Spinal cord (tissue), 9 donors: ENCODE measurements at regions not wholly inside any gene's neighbourhood (a gene's known extent, or its start where the extent isn't known, plus 50 kb on each side); places are given as distances from the start of the nearest gene placed in this dataset.

Source experiments
- DNase-seq, 6 donors: peaks; one replicate each; pipeline versions ENCODE4 v3.0.0 to v3.0.0-alpha.2; 2013 to 2015; ENCODE audit warnings: low spot score in 6 of 6, low read depth in 4 of 6
- H3K27ac ChIP-seq: one replicate; pipeline ENCODE4 v1.5.1; 2013; ENCODE audit warnings: low read depth, low read length, control low read depth
- H3K27me3 ChIP-seq: one replicate; pipeline ENCODE4 v1.6.1; 2013; ENCODE audit warnings: low read length; ENCODE audit not compliant: control insufficient read depth, insufficient read depth
- H3K36me3 ChIP-seq: one replicate; pipeline ENCODE4 v1.6.1; 2013; ENCODE audit warnings: low read length; ENCODE audit not compliant: control insufficient read depth, insufficient read depth
- H3K4me1 ChIP-seq: one replicate; pipeline ENCODE4 v1.6.1; 2013; ENCODE audit warnings: low read length; ENCODE audit not compliant: control insufficient read depth, insufficient read depth
- H3K4me3 ChIP-seq: one replicate; pipeline ENCODE4 v1.5.1; 2013; ENCODE audit warnings: low read depth, low read length, control low read depth
- H3K9me3 ChIP-seq: one replicate; pipeline ENCODE4 v1.6.1; 2013; ENCODE audit warnings: low read length; ENCODE audit not compliant: control insufficient read depth, insufficient read depth
- WGBS: methylation state at CpG from one replicate; pipeline ENCODE4 v1.1.5; 2013; ENCODE audit warnings: missing lambda C conversion rate; ENCODE audit not compliant: insufficient coverage; 5-methylcytosine and 5-hydroxymethylcytosine counted together
- donor health status: healthy.

GRCh38 chr9:7536310-7536939 is 263.2 kb downstream of the DMAC1 start:
- Histone ChIP-seq H3K4me3 (no peak overlapping the region), H3K36me3 (no peaks in the 10 kb centered on the region), H3K27ac (no peak overlapping the region), H3K27me3 (no peaks in the 10 kb centered on the region), H3K9me3 (no peaks in the 10 kb centered on the region), H3K4me1 (peaks cover under 1% of the 10 kb centered on the region)
- WGBS, result no CpG with 5 or more reads among the region's 4 CpGs
- no peak for DNase-seq

GRCh38 chr9:7534211-7534935 is 265.2 kb downstream of the DMAC1 start:
- Histone ChIP-seq H3K4me1 (no peaks in the 10 kb centered on the region), H3K27ac (no peak overlapping the region), H3K4me3 (no peak overlapping the region), H3K36me3 (no peaks in the 10 kb centered on the region), H3K9me3 (no peaks in the 10 kb centered on the region), H3K27me3 (no peaks in the 10 kb centered on the region)
- DNase-seq, result no peak
- WGBS, result 95% methylated on average over 5 of the region's 5 CpGs

- no peak for DNase-seq
- Histone ChIP-seq H3K4me1 (no peaks in the 10 kb centered on the region), H3K27me3 (no peaks in the 10 kb centered on the region), H3K36me3 (no peaks in the 10 kb centered on the region), H3K27ac (no peak overlapping the region), H3K9me3 (no peaks in the 10 kb centered on the region), H3K4me3 (no peak overlapping the region)
- 100% methylated on average over 1 of the region's 6 CpGs for WGBS
Measured at GRCh38 chr9:7533376-7534090, 266.0 kb downstream of the DMAC1 start.

GRCh38 chr9:7523426-7524043 is 276.0 kb downstream of the DMAC1 start:
- Histone ChIP-seq H3K4me3 (no peak overlapping the region), H3K4me1 (no peaks in the 10 kb centered on the region), H3K27ac (no peak overlapping the region), H3K36me3 (no peaks in the 10 kb centered on the region), H3K9me3 (no peaks in the 10 kb centered on the region), H3K27me3 (no peaks in the 10 kb centered on the region)
- DNase-seq, result peak in 1 of 6 donors; percentile 82
- WGBS, result 61% methylated on average over 3 of the region's 5 CpGs

- Histone ChIP-seq H3K4me1 (no peaks in the 10 kb centered on the region), H3K27me3 (no peaks in the 10 kb centered on the region), H3K36me3 (no peaks in the 10 kb centered on the region), H3K9me3 (no peaks in the 10 kb centered on the region), H3K27ac (no peak overlapping the region), H3K4me3 (no peak overlapping the region)
- WGBS, result 0% methylated on average over 2 of the region's 5 CpGs
- peak in 1 of 6 donors; percentile 49 for DNase-seq
Measured at GRCh38 chr9:7520396-7520795, 279.2 kb downstream of the DMAC1 start.

- no peak for DNase-seq
- no peaks in the 10 kb centered on the region for H3K9me3 ChIP-seq
- no CpG with 5 or more reads among the region's 2 CpGs for WGBS
- no peak overlapping the region for H3K4me3 ChIP-seq
- no peak overlapping the region for H3K27ac ChIP-seq
- H3K36me3 ChIP-seq, result no peaks in the 10 kb centered on the region
- H3K27me3 ChIP-seq, result no peaks in the 10 kb centered on the region
- no peaks in the 10 kb centered on the region for H3K4me1 ChIP-seq
Measured at GRCh38 chr9:7516376-7516775, 283.2 kb downstream of the DMAC1 start.

GRCh38 chr9:7510199-7510598 is 289.4 kb downstream of the DMAC1 start:
- Histone ChIP-seq H3K27me3 (no peaks in the 10 kb centered on the region), H3K4me1 (no peaks in the 10 kb centered on the region), H3K36me3 (no peaks in the 10 kb centered on the region), H3K4me3 (no peak overlapping the region), H3K27ac (no peak overlapping the region), H3K9me3 (no peaks in the 10 kb centered on the region)
- DNase-seq, result no peak
- WGBS, result 92% methylated on average over 2 of the region's 7 CpGs

- Histone ChIP-seq H3K4me3 (no peak overlapping the region), H3K27me3 (no peaks in the 10 kb centered on the region), H3K36me3 (no peaks in the 10 kb centered on the region), H3K4me1 (no peaks in the 10 kb centered on the region), H3K27ac (no peak overlapping the region), H3K9me3 (no peaks in the 10 kb centered on the region)
- no peak for DNase-seq
- WGBS, result 100% methylated on average over 1 of the region's 7 CpGs
Measured at GRCh38 chr9:7509576-7510145, 289.9 kb downstream of the DMAC1 start.

GRCh38 chr9:7508516-7508915 is 291.1 kb downstream of the DMAC1 start:
- H3K4me1 ChIP-seq, result no peaks in the 10 kb centered on the region
- no peak for DNase-seq
- no CpG with 5 or more reads among the region's 1 CpG for WGBS

More at GRCh38 chr9:7508516-7508915, 291.1 kb downstream of the DMAC1 start:
- Histone ChIP-seq H3K9me3 (no peaks in the 10 kb centered on the region), H3K36me3 (no peaks in the 10 kb centered on the region), H3K27ac (no peak overlapping the region), H3K4me3 (no peak overlapping the region), H3K27me3 (no peaks in the 10 kb centered on the region)
